ENCODE measurements at regions not wholly inside any gene's neighbourhood (a gene's known extent, or its start where the extent isn't known, plus 50 kb on each side); places are given as distances from the start of the nearest gene placed in this dataset.

DNA sequence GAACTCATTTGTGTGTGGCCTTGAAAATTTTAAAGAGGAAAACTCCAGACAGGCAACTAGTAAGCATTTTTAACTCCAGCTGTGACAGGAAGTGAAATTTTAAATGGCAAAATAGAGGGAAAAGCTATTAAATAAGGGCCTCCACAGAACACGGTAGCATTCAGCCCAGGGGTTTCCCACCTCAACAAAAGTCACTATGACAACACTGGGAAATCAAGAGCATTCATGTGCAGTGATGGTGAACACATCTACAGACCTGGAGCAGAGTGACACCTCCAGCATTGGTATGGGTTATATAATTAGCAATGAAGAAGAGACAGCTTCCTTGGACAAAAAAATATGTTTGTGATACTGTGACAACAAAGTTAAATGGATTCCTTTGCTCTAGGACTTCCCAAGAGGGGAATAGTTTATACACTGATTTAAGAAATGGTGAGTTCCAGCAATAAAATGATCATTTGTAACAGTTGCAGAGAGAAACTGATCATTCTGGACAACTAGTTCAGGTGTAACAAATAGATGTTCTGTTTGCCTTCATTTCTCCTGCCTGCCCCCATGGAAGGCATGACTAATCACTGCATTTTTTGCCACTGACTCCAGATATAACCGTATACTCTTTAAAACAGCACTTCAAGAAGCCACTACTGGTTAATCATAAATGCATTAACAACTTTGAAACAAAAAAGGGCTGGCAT, 93.3 kb upstream of the SLC44A1 start:
- DNase-seq, result no peak

DNA sequence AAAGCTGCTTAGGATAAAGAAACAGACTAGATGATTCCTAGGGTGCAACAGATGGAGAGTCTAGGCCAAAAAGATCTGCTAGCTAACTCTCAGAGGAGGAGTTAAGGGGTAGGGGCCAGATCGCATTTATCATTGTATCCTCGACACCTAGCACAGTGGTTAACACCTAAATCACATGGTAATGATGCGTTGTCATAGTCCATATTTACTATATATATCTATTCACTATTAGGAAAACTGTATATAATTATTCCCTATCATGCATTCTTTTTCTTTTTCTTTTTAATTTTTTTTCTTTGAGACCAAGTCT, 92.8 kb upstream of the SLC44A1 start:
- no peak for DNase-seq

DNA sequence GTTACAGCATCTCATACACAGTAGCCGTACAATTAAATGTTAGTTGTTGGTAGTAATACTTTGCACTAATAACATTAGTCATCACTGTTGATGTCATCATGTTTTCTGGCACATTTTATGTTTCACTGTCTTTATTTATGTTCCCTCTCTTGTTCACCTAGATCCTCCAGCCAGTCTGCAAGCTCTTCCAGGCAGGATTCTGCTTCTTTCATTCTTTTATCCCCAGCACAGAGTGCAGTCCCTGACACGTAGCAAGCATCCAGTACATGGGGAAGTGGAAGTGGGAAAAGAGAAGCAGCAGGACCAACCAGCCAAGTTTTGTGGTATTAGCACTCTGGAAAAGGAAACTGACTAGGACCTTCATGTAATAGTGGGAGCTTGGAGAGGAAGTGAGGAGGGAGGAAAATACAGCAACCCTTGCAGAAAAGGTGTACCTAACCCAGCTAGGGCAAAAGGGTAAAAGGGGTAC, 89.7 kb upstream of the SLC44A1 start:
- DNase-seq, result no peak

DNA sequence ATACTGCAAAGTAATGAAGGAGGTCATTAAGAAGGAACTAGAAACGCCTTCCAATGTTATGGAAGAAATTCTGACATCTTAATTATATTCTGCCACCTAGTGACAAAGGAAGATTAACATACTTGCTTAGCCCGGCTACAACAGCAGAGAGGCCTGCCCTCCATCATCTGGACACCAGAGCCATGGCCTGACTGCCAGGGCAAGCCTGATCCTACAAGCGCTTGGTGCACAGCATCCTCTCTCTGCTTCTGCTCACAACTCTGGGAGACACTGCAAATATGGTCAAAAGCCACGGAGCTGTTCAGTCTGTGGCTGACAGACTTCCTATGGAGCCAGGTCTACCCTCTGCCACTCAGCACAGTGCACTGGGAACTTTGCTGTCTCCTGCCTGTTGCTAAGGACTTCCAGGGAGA, 87.3 kb upstream of the SLC44A1 start:
- DNase-seq, result no peak

DNA sequence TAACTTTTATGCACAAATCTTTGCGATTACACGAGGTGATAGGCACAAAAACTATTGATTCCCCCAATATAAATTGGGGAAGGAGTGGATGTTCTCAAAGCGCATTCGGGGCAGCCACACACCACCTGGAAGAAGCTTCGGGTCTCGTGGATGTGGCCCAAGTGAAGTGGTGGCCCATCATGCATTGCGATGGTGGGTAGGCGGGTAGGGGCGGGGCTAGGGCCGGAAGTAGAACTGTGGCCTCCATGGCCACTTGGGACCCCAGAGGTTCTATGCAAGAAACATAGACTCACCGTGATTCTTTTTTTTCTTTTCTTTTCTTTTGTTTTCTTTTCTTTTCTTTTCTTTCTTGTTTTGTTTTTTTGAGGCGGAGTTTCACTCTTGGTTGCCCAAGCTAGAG, 86.4 kb upstream of the SLC44A1 start:
- DNase-seq, result no peak

DNA sequence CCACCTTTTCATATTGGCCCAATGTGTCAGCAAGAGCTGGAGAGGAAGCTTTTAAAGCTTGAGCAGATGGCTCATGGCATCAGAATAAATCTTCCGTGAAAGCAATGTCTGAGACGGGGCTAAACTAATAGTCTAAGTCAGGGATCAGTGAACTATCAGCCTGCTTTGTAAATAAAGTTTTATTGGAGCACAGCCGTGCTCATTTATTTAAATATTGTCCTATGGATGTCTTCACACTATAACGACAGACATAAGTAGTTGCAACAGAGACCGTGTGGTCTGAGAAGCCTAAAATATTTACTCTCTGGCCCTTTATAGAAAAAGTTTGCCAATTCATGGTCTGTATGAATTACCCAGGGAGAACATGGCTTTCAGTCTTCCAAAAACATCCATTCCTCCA, 85.6 kb upstream of the SLC44A1 start:
- DNase-seq, result no peak

DNA sequence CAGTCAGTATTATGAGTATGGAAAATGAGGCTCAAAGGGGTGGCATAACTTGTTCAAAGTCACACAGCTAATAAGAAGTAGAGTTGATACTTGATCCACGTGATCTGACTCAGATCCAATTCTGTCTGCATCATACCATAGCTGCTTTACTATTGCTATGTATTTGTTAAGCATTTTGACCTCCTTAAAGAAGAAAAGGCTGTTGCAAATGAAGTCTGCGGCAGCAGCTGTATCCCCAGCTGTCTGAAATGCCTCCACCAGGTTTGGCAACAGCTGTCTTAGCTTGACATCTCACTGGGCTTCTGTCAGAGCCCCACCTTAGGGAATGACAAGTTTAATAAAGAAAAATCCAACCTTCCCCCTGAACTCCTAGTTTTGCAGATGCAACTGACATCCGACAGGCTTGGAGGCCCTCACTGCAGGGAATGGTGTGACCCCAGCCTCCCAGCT, 75.6 kb upstream of the SLC44A1 start:
- DNase-seq, result no peak

DNA sequence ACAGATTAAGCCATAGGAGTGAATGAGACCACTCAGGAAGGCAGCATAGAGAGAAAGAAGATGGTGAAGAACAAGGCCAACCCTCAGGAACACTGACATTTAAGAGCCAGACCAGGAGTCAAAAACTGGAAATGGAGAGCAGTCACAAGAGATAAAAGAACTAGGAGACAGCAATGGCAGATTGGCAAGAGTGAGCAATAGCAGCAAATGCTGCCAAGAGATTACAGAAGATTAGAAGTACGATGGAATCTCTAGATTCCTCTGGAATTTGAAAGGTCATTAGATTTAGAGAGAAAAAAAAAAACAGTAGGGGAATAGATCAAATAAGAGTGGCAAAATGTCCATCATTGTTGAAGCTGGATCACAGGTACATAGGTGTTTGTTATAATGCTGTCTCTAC, 73.4 kb upstream of the SLC44A1 start:
- DNase-seq, result no peak

DNA sequence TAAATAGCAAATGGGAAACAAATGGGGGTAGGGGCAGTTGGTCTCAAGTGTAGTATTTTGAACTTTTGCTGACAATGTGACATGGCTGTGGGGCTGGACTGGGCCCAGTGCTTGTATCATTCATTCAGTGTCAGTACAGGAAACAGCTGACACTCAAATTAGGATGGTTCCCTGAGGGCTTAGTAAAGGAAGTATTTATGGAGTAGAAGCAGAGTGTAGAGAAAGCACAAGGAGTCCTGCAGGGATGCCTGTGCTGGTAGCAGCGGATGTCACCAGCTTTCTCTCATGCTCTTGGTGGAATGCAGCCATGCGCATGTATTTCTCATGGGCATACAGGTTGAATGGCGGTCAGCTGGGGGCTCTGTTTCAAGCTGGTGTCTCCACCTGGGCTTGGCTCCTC, 72.9 kb upstream of the SLC44A1 start:
- DNase-seq, result no peak

DNA sequence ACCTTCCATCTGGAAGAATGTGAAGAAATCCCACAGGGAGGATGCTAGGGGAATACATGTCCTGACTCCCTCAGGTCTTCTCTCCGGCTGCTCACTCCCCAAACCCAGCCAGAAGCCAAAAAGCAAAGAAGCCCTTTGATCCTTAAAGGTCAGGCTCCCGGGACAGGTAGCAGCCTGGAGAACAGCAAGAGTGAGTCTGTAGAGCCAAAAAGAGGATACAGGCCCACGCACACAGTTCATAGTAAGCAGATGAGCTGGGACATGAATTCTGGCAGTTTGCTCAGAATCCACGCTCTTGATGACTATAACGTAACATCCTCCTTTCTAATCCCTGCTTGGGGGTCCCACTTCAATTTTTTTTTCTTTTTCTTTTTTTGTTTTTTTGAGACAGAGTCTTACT, 72.0 kb upstream of the SLC44A1 start:
- DNase-seq, result no peak

DNA sequence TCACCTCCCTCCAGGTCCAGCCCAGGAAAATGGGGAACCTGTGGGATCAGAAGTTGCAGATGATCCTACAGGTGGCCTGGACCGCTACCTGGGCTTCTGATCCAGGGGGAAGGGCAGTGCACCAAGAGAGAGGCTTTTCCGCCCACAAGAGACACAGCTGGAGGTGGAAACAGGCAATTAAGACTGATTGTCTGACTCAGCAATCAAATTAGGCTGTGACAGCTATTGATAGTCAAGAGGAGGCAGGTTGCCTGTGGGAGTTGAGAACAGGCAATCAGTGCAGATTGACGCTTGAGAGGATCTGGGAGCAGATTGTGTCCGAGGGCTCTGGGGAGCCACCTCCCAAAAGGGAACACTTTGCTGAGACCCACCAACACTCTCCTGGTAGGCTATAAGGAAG, 71.1 kb upstream of the SLC44A1 start:
- DNase-seq, result no peak

DNA sequence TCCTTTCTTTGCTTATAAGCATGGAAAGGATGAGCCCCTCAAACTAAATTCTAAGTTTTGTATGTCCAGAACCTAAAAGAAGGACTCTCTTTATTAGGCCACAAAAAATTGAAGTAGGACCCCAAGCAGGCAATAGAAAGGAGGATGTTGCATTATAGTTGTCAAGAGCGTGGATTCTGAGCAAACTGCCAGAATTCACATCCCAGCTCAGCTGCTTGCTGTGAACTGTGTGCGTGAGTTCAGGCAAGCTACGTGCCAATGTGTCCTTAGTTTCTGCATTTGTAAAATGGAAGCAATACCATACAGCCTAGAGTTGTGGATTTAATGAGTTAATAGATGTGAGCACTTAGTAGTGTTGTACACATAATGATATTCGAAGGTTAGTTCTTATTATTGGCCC, 70.6 kb upstream of the SLC44A1 start:
- DNase-seq, result no peak

DNA sequence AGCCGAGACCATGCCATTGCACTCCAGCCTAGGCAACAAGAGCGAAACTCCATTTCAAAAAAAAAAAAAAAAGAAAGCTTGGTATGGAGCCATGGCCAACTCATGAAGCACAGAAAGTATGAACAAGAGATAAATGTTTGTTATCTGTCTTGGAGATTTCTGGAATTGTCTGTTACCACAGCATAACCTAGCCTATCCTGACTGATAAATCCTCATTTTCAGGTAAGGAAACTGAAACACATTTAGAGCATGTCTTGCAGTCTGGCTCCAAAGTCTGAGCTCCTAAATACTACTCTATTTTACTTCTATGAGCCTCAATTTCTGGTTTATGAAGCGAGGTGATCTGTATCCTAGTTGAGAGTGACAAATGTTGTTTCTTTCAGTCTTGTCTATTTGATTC, 68.3 kb upstream of the SLC44A1 start:
- DNase-seq, result no peak

DNA sequence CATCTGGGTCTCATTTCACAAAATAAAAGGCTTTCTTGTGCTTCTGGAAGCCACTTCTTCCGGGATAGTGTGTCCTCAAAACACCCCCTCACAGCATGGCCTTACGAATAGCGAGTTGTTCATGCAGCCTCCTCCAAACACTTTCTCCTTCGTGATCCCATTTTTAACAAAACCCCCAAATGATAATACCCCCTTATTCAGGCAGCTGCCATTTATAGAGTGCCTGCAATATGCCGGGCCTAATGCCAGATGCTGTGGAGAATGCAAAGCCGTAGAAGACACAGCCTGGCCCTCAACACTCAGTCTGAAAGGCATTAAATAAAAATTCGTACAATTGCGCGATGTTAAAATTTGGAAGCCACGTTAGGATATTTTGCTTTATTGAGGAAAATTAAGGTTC, 66.4 kb upstream of the SLC44A1 start:
- no peak for DNase-seq

DNA sequence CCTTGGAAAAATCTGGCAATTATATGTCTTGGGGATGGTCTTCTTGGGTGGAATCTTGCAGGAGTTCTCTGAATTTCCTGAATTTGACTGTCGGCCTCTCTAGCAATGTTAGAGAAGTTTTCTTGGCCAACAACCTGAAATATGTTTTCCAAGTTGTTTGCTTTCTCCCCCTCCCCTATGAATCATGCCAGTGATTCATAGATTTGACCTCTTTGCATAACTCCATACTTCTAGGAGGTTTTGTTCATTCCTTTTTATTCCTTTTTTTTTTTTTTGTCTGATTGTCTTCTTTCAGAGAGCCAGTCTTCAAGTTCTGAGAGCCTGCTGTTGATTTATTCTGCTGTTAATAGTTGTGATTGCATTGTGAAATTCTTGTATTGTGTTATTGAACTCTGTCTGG, 56.7 kb upstream of the SLC44A1 start:
- DNase-seq, result no peak

DNA sequence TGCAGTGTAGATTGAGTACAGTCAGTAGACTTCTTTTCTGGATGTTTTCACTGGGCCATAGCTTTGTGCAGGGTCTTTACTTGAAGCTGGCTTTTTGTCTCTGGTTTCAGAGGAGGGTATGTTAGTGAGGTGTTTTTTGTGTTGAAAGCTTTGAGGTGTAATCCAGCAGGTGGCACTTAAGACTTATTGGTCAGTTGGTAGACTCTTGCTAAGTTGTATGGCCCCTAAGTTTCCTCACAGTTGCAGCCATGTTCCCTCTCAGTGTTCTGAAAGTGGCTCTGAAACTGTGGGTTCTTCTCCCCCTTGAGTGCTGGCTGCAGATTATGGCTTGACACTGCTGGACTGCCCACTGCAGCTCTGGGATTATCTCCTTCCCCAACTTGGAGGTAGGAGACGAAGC, 55.7 kb upstream of the SLC44A1 start:
- no peak for DNase-seq

DNA sequence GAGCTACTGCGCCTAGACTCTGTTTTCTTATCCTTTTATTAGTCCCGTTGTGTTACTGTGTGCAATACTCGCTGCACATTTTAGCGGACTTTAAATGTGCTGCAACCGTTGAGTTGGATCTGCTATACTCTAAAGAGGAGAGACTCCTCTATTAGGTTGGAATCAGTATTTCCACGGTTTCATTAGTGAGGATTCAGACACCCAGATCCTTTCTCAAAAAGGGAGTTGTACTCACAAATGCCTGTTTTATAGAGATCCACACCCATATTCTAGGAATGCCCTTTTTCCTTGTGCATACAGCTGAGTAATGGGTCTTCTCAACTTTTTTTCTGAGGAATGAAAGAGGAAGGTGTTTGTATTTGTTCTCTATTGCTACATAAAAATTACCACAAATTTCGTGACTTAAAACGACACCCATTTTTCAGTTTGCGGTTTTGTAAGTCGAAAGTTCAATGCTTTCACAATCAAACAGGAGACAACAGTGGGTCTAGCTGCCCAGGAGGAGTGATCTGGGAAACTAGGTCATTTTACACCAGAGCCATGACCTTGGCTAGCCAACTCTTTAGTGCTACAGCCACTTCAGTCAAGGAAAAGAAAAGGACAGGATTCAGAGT, 52.8 kb upstream of the SLC44A1 start:
- no peak for DNase-seq

DNA sequence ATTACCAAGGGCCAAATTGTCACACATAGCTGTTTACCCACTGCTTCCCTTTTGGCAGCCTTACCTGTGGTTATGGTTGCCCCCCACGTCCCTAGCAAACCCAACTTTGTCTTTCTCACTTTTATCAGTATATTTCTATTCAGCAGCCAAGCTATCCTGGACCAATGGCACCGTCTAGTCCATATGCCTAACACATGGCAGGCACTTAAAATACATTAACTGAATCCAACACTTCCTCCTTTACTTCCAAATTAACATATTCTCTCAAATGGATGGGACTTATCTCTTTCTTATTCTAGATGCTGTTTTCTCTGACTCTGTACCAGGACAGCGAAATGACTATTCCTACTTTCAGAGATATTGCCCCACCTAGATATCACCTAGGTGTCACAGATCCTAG, 50.9 kb upstream of the SLC44A1 start:
- no peak for DNase-seq

DNA sequence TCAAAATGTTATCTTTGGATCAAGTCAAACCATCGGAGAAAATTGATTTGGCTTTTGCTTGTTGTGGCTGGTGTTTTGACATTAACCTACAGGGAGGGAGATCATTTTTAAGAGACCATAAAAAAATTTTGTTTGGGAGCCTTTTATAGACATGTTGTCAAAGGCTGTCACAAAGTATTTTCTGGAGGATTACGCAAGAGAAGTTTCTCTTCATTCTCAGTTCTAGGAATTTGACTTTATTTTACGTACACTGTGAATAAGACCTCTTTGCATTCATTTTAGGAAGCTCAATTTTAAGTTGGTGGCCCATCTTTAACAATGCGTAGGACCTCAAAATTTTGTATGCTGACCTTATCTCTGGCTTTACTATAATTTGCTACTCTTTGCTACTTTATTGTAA, 50.2 kb upstream of the SLC44A1 start:
- no peak for DNase-seq

Data from activated CD4-positive, alpha-beta T cell treated with anti-CD3 and anti-CD28 coated beads, Interleukin-2, amount 50 U/mL, for 1 hour (primary cell).